NCI-H446 treated with DMSO at 0.1 percent for 48 hours (cell line): ENCODE measurements at regions not wholly inside any gene's neighbourhood (a gene's known extent, or its start where the extent isn't known, plus 50 kb on each side); places are given as distances from the start of the nearest gene placed in this dataset.
"Not testable (repeated sequence)": the region's sequence is repeated elsewhere in the genome, so short reads cannot be mapped to it uniquely, and the experiment has no call there.

Experiments
- DNase-seq: peaks from one replicate; lab custom pipeline; 2025; lab: John Stamatoyannopoulos, UW

DNA sequence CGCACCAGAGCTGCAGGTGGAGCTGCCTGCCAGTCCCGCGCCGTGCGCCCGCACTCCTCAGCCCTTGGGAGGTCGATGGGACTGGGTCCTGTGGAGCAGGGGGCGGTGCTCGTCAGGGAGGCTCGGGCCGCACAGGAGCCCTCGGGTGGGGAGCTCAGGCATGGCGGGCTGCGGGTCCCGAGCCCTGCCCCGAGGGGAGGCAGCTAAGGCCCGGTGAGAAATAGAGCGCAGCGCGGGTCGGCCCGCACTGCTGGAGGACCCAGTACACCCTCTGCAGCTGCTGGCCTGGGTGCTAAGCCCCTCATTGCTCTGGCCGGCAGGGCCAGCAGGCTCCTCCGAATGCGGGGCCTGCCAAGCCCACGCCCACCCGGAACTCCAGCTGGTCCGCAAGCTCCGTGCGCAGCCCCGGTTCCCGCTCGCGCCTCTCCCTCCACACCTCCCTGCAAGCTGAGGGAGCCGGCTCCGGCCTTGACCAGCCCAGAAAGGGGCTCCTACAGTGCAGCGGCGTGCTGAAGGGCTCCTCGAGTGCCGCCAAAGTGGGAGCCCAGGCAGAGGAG, 403.7 kb upstream of the KLHL1 start:
- not testable (repeated sequence) for DNase-seq

- DNase-seq = no peak
These were observed 397.6 kb upstream of the KLHL1 start for GRCh38 chr13:70505809-70506208.

- DNase-seq = no peak
These were observed 394.7 kb upstream of the KLHL1 start for GRCh38 chr13:70502944-70503343.

GRCh38 chr13:70490320-70490935, 382.2 kb upstream of the KLHL1 start:
- no peak for DNase-seq

- no peak for DNase-seq
These were observed 376.7 kb upstream of the KLHL1 start for GRCh38 chr13:70484931-70485330.

GRCh38 chr13:70483599-70484276, 375.5 kb upstream of the KLHL1 start:
- DNase-seq = no peak

GRCh38 chr13:70473907-70474306, 365.7 kb upstream of the KLHL1 start:
- no peak for DNase-seq

- DNase-seq = no peak
These were observed 360.8 kb upstream of the KLHL1 start for GRCh38 chr13:70469077-70469476.

- DNase-seq = no peak
These were observed 349.2 kb upstream of the KLHL1 start for GRCh38 chr13:70457474-70457873.

- DNase-seq = no peak
These were observed 340.6 kb upstream of the KLHL1 start for GRCh38 chr13:70448820-70449219.

GRCh38 chr13:70432276-70432805, 324.1 kb upstream of the KLHL1 start:
- DNase-seq = no peak

- DNase-seq = no peak
These were observed 322.0 kb upstream of the KLHL1 start for GRCh38 chr13:70430256-70430655.

DNA sequence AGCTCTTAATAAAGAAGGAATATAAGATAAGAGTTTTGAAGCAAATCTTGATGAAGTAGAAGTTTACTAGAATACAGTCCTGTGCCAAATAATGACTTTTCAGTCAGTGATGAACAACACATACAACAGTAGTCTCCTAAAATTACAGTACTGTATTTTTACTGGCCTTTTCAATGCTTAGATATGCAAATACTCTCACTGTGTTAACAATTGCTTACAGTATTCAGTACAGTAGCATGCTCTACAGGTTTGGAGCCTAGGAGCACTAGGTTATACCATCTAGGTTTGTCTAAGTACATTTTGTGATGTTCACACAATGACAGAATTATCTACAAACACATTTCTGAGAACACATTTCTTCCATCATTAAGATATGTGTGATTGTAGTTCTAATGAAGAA, 316.7 kb upstream of the KLHL1 start:
- no peak for DNase-seq

GRCh38 chr13:70424428-70424827, 316.2 kb upstream of the KLHL1 start:
- DNase-seq = no peak

DNA sequence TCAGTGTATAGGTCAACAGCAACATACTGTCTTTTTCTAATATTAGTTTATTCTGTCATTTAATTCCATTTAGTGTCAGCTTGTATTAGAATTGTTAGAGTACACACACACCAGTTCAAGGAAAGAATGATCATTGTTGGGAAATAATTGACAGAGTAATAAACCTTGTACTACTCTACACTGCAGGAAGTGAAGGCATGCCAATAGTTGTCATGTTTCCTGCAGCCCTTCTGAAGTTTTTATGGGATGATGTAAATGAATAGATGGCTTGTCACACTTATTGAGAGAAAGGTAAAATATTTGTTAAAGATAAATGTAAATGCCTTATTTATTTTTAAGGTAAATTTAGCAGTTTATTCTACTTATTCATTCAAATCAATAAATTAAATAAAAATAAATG, 306.9 kb upstream of the KLHL1 start:
- DNase-seq = no peak

DNA sequence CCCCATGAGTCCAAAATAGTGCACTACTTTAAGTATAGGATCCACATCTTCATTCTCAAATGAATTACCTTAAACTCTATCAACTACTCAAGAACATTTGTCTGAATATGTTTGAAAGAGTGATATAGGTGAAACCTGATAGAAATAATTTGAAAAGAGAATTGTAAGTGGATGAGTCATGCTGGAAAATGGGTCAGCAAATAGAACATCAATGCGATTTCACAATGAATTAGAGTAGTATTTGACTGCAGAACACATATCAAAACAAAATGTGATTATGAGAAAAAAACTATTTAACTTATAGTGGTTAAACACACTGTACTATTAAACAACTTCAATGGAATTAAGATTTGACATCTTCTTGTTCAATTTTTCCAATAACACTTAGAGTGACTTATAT, 300.6 kb upstream of the KLHL1 start:
- no peak for DNase-seq

DNA sequence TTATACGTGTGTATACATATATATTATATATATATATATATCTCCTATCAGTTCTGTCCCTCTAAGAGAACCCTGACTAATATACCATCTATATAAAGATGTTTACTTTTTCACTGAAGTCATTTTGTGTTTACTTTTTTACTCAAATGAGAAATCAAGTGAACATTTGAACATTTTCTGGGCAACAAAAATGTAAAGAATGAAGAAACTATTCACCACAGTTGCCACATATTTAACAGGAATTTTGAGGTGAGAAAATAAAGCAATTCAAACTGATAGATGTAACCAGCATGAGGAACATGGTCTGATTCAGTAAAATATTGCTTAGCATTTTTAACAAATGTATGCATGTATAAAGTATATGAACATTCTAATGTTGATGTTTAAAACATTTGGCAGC, 299.2 kb upstream of the KLHL1 start:
- DNase-seq = no peak

DNA sequence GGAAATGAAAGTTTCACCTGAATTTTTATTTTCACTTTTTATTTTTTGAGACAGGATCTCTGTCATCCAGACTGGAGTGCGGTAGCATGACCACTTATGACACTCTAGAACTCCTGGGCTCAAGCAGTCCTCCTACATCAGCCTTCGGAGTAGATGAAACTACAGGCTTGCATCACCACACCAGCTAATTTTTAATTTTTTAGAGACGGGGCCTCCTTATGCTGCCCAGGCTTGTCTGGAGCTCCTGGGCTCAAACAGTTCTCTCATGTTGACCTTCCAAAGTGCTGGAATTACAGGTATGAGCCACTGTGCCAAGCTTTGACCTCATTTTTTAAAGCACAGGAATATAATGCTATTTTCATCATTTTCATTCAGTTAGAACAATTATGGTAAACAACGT, 297.0 kb upstream of the KLHL1 start:
- DNase-seq = no peak

- DNase-seq = no peak
These were observed 285.8 kb upstream of the KLHL1 start for GRCh38 chr13:70394031-70394548.

DNA sequence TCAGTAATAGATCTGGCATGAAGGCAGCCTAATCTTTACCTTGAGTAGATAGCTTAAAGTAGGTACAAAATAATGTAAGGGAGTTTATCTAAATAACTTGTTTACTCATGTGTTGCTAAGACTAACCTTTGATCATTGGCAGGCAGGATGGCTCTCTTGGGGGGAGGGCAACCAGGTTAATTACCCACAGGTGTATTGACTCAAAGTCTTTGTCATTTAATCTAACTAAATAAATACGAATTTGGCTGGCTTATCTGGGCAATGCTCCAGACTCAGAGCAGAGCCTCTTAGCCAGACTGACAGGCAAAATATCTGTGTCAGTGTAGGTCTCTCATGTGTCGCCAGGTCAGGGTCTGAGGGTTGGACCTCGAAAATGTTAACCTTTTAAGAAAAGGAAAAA, 283.4 kb upstream of the KLHL1 start:
- DNase-seq = no peak

DNA sequence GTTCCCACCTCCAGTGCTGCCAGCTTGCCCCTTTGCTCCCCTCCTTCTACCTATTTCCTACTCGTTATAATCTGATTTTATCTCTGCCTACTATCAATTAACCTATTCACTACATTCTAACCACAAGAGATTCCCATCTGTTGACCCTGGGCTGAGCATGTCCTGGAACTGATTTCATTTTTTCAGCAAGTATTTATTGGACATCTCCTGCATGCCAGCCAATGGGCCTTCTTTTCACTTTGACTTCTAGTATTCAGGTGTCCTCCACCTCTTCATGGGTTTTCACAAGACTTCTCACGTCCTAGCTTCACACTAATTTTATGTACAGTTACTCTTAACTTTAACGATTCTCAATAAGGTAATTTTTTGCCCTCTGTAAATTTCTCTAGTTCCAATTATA, 282.7 kb upstream of the KLHL1 start:
- no peak for DNase-seq

- no peak for DNase-seq
These were observed 281.8 kb upstream of the KLHL1 start for GRCh38 chr13:70390064-70390463.

DNA sequence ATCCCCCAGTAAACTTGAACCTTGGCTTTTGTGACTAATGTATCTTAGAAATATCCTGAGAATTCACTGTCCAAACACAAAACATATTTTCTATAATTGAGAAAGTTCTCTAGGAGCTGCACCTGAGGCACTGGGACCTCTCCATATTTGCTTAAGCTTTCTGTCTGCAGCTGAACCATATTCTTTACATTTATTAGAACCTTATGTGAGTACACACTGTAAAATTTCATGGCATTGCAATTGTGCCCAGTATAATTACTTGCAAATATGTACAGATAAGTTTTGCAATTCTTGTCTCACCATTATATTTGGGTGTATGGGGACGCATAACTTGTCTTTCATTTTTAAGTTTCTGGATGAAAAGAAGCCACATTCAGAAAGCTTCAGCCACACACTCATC, 280.7 kb upstream of the KLHL1 start:
- no peak for DNase-seq
